ENCODE measurements at regions not wholly inside any gene's neighbourhood (a gene's known extent, or its start where the extent isn't known, plus 50 kb on each side); places are given as distances from the start of the nearest gene placed in this dataset.

GRCh38 chr6:140490081-140490480 is 1115.6 kb upstream of the CITED2 start:
- no peak for TF ChIP-seq CTCF (IDR thresholded peaks at IDR 0.05; ENCODE audit: insufficient read depth, low read length)
- peak; percentile 25 for DNase-seq (ENCODE audit: low read depth)
- no peak overlapping the region for H3K4me3 ChIP-seq (ENCODE audit: low read depth, low read length)

GRCh38 chr6:140487586-140487985 is 1113.1 kb upstream of the CITED2 start:
- no peak for DNase-seq (ENCODE audit: low read depth)
- H3K4me3 ChIP-seq (ENCODE audit: low read depth, low read length): no peak overlapping the region
- no peak for TF ChIP-seq CTCF (IDR thresholded peaks at IDR 0.05; ENCODE audit: insufficient read depth, low read length)

GRCh38 chr6:140486450-140487361 is 1112.3 kb upstream of the CITED2 start:
- DNase-seq (ENCODE audit: low read depth): peak; percentile 28
- H3K4me3 ChIP-seq (ENCODE audit: low read depth, low read length): no peak overlapping the region
- no peak for TF ChIP-seq CTCF (IDR thresholded peaks at IDR 0.05; ENCODE audit: insufficient read depth, low read length)

GRCh38 chr6:140485740-140486449 is 1111.4 kb upstream of the CITED2 start:
- peak; percentile 84 for DNase-seq (ENCODE audit: low read depth)
- H3K4me3 ChIP-seq (ENCODE audit: low read depth, low read length): no peak overlapping the region
- no peak for TF ChIP-seq CTCF (IDR thresholded peaks at IDR 0.05; ENCODE audit: insufficient read depth, low read length)

- no peak overlapping the region for H3K4me3 ChIP-seq (ENCODE audit: low read depth, low read length)
- peak; percentile 86 for DNase-seq (ENCODE audit: low read depth)
- no peak for TF ChIP-seq CTCF (IDR thresholded peaks at IDR 0.05; ENCODE audit: insufficient read depth, low read length)
Observed at GRCh38 chr6:140480852-140481251, 1106.4 kb upstream of the CITED2 start.

GRCh38 chr6:140478631-140479030 is 1104.2 kb upstream of the CITED2 start:
- TF ChIP-seq CTCF (IDR thresholded peaks at IDR 0.05; ENCODE audit: insufficient read depth, low read length): no peak
- no peak overlapping the region for H3K4me3 ChIP-seq (ENCODE audit: low read depth, low read length)
- no peak for DNase-seq (ENCODE audit: low read depth)
